ENCODE measurements at regions not wholly inside any gene's neighbourhood (a gene's known extent, or its start where the extent isn't known, plus 50 kb on each side); places are given as distances from the start of the nearest gene placed in this dataset.
"Not testable (repeated sequence)": the region's sequence is repeated elsewhere in the genome, so short reads cannot be mapped to it uniquely, and the experiment has no call there.

DNA sequence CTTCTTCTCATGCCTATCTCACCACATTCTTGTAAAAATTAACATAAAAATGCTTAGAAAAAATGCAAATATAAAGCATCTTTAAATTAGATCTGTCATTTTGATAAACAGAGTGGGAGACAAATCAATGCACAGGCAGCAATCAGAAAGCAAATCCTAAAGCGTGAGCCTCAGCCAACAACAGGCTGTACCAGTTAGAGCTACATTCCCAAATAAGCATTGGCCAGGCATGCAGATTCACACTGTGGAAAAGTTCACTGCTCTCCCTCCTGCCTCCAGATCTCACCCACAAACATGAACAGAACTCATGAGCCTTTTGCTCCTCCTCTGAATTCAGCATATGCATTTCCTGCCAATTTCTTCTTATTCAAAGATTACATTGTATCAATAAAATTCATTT lies 115.2 kb upstream of the FAT3 start:
- DNase-seq: no peak

DNA sequence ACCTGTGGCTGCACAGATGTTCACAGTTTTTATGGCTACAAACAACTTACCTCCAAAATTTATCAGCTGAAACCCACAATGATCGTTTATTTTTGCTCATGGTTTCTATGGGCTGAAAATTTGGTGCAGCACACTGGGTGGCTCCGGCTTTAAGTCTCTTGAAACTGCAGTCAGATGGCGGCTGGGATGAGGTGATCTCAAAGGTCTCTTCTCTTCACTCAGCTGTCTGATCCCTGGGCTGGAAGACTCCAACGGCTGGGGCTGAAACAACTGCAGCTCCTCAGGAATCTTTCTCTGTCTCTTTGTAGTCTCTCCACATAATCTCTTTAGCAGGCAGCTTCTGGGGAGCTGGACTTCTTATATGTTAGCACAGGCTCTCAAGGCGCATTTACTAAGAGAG lies 117.3 kb upstream of the FAT3 start:
- no peak for DNase-seq

DNA sequence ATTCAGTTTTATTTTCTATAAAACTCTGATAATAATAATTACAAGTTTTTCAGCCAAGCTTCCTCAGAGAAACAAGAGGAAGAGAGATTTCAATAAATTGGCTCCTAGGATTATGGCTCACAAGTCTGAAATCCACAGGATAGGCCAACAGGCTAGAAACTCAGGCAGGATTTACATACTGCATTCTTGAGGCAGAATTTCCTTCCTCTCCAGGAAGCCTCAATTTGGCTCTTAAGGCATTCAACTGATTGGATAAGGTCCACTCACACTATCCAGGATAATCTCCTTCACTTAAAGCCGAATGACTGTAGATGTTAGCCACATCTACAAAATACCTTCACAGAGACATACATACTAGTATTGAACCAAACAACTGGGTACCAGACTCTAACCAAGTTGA lies 120.3 kb upstream of the FAT3 start:
- no peak for DNase-seq

DNA sequence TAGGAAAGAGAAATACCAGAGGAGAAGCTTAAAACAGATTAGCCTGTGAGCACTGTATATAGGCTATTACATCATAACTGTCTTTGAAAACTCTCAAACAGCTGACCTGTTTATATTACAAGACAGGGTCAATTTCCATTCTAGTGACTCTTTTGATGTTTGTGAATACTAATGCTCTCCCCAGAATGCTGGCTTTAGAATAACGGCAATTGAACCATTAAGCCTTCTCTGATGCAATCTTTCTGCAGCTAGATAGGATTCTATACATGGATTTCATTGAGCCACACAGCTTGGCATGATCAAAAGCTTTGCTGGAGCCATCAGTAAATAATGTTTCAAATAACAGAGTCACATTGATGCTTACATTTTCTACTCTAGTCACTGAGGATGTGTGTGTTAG lies 122.7 kb upstream of the FAT3 start:
- DNase-seq: no peak

DNA sequence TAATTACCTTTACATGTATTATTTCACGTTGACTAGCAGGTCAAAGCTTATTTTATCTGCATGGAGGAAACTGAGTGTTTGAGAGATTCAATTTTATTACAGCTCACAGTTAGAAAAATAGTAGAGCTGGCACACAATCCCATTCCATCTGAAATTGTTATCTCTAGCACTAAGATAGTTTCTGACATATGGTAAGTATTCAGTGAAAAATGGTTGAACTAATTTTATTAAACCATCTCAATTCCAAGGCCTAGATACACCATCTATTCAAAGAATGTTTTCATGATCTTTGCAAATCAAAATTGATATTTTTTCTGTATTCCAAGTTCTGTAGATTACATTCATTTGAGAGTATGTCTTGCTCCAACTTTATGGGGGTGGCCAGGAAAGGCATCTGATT lies 125.4 kb upstream of the FAT3 start:
- no peak for DNase-seq

DNA sequence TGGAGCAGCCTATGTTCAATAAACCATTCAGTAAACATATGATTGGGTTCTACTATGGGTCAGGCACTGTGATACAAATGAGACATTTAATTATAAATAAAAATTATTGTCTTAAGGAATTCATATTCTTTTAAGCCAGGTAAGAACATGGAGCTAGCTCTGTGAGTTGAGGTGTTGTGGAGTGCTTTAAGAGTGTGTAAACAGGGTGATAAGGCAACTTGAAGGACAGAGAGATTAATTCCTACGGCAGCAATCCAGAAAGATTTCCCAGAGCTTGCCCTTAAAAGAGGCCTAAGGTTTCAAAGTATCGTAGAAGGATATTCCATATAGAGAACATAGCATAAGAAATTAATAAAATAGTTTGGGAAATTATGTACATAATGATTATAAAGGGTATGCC lies 126.4 kb upstream of the FAT3 start:
- DNase-seq: no peak

DNA sequence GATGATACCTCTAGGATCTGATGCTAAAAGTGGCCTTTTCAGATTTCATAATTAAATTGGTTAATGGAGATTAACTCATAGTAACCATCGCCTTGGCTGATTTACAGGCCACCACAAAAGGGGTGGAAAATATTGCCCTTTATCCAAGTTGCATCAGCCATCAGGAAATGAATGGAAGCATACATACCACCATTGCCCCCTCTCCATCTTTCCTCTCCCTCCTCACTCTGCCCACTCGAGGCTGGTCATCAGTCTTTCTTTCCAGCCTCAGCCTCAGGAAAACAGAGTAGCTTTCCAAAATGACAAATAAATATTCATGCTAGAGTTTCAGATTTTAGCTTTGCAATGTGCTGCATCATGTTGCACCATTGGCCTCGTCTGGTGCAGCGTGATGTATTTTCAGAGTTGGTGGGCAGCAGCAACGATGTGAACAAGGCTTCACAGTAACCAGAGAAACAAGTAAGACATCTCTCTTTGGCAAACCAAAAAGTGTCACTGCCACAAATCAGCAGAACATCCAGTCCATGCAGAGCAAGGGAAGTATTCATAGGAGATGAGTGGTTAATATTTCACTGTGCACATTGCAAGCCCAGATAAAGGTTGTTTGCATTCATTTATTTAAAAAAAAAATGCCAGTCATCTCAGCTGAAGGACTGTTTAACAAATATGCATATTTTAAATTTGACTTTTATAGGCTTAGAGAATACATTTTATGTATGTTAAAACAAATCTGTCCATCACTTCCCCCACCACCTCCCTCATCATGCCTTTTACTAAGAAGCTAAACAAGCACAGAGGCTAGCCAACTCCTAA lies 136.7 kb upstream of the FAT3 start:
- DNase-seq: no peak

DNA sequence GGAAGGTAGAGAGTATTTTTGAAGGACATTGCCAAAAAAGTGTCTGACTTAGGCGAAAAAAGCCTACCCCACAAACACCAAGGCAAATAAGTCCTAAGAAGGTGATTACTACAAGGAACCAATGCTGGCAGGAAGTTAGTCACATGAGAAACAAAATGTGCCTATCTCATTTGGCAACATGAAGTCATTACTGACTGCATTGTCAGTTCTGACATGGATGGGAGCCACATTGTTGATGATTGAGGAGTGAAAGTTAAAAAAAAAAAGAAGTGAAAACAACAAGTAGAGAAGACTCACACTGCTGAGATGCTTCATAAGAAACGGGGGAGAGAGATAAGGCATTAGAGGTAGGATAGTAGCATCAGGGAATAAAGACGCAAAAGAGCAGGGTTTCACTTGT lies 141.5 kb upstream of the FAT3 start:
- DNase-seq: no peak

DNA sequence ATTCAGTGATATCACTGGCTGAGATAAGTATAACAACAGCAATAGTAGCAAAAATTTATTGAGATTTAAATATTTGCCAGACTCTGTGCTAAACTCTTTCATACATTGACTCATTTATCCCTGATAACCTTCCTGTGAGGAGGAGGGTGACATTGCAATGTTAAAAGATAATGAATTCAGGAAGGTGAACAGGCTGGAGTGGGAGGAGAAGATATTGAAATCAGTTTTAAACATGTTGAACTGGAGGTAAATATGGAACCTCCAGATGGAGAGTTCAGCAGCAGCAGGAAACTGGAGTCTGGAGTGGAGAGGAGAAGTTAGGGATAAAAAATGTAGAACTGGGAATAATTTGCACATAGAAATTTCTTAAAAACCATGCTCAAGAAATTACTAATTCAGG lies 142.0 kb upstream of the FAT3 start:
- DNase-seq: no peak

DNA sequence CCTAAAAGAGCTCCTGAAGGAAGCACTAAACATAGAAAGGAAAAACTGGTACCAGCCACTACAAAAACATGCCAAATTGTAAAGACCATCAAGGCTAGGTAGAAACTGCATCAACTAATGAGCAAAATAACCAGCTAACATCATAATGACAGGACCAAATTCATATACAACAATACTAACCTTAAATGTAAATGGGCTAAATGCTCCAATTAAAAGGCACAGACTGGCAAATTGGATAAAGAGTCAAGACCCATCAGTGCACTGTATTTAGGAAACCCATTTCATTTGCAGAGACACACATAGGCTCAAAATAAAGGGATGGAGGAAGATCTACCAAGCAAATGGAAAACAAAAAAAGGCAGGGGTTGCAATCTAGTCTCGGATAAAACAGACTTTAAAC lies 150.1 kb upstream of the FAT3 start:
- DNase-seq: not testable (repeated sequence)

DNA sequence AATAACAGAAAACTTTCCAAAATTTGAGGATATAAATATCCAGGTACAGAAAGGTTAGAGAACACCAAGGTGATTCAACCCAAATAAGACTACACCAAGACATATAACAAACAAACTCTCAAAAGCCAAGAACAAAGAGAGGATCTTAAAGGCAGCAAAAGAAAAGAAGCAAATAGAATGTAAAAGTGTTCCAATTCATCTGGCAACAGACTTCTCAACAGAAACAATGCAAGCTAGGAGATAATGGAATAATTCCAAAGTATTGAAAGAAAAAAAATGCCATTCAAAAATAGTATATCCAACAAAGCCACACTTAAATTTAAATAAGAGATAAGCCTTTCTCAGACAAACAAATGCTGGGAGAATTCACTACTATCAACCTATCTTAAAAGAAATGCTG lies 153.0 kb upstream of the FAT3 start:
- DNase-seq: no peak

DNA sequence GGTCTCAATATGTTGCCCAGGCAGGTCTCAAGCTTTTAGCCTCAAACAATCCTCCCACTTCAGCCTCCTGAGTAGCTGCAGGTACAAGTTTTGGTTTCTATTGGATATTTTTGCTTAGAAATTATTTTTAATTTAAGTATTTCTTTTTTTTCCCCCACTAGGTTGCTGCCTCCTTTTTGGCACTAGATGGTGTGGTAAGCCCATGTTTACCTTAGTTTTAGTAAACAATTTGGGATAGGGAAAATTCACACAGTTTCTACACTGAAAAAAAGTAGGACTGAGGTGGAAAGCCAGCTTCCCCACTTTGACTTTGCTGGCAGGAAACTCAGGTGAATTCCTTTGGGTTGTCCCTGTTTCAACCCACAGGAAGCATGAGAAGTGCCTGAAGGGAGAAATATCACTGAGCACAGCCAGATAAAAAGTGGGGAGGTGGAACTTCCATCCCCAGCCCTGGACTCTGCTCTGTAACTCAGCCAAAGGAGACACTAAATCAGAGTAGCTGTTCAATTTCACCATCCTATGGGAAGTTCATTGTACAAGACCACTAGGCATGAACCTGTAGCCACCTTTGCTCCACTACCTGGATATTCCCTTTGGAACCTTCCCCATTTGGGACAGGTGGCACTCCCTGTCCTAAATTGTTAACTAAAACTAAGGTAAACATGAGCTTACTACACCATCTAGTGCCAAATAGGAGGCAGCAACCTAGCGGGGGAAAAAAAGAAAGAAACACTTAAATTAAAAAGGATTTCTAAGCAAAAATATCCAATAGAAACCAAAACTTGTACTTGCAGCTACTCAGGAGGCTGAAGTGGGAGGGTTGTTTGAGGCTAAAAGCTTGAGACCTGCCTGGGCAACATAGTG lies 154.4 kb upstream of the FAT3 start:
- DNase-seq: no peak

DNA sequence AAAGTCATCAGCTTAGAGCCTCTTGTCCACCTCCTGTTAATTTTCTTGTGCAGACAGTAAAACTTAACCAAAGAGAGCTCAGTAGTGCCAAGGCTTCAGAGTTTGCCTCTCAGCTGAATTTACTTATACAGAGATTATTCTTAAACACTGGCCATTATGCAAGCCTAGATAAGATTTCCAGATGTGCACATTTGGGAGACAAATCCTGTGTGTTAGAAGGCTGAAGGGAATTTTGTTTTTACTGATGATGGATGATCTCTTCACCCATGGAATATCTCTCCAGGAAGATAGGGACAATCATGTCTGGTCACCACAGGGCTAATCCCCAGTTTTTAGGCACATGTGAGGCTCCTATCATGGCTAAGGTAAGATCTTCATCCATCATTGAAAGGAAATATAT lies 157.6 kb upstream of the FAT3 start:
- no peak for DNase-seq

DNA sequence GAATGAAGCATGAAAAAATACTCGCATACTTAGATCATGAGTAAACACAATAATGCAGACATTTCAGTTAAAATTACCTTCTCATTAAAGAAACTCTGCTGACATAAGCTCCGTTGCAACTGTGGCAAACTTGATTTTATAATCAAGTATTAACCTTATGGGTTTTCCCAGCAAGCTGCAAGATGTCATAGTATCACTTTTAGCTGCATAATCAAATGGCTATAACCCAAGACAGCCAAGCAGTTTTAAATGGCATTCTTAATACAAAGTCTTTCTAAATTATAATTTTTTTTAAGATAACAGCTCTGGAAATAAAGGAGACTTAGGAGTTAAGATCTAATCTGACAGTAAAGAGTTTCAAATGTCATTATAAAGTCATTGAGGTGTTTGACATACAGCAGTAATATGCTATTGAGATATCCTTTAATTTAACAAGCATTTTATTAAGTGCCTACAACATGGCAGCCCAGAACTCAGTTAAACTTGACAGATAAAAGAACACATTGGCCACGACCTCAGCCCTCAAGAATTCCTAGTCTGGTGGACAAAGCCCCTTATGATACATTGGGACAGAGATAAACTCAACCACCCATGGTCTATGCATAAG lies 163.1 kb upstream of the FAT3 start:
- no peak for DNase-seq

DNA sequence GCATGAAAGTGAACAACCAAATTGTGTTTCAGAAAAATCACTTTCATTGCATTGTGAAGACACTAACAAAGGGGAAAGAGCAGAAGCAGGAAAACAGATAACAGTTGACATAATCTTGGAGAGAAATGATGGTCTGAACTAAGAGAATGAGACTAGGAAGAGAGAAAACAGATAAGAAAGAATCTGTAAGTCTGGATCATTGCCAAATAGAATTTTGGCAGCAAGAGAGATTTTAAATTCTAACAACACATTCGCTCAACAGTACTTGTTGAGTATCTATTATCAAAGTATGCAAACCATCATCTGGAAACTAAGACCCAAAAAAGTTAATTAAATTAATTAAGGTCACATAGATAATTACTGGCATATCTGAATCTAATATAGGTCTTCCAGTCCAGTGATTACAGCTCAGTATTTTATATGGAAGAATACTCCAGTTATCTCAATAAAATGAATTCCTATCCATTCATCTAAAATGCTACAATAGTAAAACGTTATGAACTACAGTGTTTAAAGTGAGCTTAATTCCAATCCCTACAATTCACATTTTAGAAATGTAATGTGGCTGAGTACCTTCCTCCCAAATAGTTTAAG lies 166.7 kb upstream of the FAT3 start:
- DNase-seq: no peak

DNA sequence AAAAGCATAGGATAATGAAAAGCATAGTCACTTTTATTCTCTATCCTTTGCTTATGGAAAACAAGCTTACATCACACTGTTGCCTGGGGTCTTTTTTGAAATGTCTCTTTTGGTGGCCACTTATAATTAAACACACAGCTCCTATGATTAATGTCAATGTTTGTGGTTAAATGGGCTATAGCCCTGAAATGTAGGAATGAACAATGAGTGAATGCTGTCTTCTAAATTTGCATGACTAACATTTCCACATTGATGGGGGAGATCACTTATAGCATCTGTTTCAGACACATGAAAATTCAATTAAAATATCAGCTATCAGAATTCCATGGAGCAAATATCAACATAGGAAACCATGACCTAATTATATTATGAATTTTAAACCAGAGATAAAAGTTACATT lies 171.4 kb upstream of the FAT3 start:
- no peak for DNase-seq

DNA sequence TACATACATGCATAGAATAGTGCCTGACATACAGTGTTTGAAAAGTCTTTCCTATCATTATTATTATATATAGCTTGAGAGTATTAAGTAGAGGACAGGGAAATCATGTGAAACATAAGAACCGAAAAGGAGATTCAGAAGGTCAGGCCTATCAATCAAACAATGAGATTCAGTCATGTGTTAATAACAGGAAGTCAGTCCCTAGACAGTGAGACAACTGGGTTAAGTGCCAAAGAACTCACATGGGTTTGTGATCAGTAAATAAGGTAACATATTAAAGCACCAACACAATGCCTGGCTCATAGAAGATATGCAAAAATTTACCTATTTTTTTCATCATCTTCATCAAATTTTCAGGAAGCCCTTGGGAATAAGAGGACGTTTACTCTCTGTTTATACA lies 174.3 kb upstream of the FAT3 start:
- no peak for DNase-seq

DNA sequence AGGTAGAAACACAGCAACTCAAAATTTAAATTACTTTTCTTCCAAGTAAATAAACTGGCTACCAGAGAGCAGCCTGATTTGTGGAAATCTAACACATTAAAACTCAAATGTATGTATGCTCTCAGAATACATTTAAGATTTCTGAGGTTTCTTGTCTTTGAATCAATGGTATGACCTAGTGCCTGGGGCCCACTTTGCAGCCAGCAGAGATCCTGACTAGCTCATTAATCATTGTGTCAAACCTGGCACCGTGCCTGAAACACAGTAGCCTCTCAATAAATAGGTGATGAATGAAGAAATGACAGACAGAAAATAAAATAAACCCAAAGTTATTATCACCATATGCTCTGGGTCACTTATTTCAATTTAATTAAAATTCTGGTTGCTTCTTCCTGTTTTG lies 176.2 kb upstream of the FAT3 start:
- DNase-seq: no peak

DNA sequence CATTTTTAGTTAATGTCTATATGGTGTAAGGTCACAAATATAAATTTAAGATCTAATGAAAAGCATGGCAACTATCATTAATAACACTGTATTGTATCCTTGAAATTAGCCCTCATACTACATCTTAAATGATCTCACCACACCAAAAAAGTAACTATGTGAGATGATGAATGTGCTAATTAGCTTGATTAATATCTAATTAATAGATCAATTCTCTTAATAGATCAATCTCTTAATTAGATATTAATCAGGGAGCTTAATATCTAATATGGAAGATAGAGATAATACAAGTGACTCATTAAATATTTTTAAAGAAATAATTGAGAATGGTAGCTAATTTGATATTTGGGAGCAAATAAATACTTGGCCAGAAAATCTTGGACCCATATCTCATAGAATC lies 178.5 kb upstream of the FAT3 start:
- no peak for DNase-seq

DNA sequence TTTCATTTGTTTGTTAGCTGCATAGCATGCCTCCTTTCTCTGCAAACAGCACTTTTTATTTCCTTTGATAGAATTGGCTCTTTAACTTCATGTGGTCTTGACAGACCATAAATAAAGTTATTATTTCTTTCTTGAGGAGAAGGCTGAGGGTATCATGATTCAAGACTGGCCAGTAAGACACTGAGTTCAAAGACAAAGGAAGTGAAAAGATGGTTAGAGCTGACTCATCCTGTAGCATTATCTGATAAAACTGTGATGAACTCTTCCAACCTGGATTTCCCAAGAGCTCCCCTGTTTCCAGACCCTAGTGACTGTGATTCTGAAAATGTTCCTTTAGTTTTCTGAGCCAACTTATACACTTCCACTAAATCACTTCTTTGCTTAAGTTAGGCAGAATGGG lies 179.3 kb upstream of the FAT3 start:
- DNase-seq: no peak

DNA sequence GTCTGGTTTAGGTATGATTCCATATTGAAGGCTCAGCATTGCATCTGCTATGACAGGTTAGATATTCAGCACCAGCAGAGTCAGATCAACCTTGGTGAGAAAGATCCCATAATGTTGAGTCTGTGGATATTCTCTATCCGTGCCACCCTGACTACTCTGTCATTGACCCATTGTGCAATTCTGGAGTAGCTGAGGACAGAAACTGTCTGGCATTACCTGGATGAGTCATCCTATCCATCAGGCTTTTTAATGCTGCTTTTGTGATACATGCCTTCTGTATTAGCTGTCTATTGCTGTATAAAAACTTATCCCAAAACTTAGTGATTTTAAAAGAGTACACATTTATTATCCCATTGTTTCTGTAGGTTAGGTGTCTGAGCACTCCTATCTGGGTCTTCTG lies 189.1 kb upstream of the FAT3 start:
- no peak for DNase-seq

DNA sequence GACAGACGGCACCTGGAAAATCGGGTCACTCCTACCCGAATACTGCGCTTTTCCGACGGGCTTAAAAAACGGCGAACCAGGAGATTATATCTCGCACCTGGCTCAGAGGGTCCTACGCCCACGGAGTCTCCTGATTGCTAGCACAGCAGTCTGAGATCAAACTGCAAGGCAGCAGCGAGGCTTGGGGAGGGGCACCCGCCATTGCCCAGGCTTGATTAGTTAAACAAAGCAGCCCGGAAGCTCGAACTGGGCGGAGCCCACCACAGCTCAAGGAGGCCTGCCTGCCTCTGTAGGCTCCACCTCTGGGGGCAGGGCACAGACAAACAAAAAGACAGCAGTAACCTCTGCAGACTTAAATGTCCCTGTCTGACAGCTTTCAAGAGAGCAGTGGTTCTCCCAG lies 197.5 kb upstream of the FAT3 start:
- DNase-seq: not testable (repeated sequence)

DNA sequence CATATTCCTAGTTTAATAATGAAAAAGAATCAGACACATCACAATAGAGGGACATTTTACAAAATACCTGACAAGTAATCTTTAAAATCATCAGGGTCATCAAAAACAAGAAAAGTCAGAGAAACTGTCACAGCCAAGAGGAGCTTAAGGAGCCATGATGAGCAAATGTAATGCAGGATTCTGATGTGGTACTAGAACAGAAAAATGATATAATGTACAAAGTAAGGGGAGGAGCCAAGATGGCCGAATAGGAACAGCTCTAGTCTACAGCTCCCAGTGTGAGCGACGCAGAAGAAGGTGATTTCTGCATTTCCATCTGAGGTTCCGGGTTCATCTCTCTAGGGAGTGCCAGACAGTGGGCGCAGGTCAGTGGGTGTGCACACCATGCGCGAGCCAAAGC lies 198.0 kb upstream of the FAT3 start:
- DNase-seq: no peak

DNA sequence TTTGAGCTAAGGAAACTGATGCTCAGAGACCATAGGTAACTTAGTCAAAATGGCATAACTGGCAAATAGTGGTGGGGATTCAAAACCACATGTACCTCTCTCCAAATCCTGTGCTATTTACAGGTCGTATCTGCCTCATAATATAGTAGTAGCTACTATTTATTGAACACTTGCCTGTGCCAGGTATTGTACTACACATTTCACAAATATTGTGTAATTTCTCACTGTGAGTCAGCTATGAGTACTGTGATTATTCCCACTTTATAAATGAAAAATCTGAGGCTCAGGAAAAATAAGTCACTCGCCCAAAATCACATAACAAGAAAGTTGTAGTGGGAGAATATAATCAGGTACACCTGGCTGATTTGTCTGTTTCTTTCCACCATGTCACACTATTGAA lies 199.8 kb upstream of the FAT3 start:
- no peak for DNase-seq

Data from dermis blood vessel endothelial cell (primary cell).